MM.1S (cell line): ENCODE measurements at regions not wholly inside any gene's neighbourhood (a gene's known extent, or its start where the extent isn't known, plus 50 kb on each side); places are given as distances from the start of the nearest gene placed in this dataset.

Source experiments
- DNase-seq: peaks from one replicate; pipeline ENCODE4 v3.0.0-alpha.2; 2015
- H2AFZ ChIP-seq: fragments of 300-600 bp; sonication (generic); 2 replicates; pipeline ENCODE4 v1.6.0; 2016; ENCODE audit warnings: antibody characterized with exemption, low read length
- H3F3A ChIP-seq: fragments of 300-600 bp; sonication (generic); 2 replicates; pipeline ENCODE4 v1.6.1; 2016; ENCODE audit warnings: mild to moderate bottlenecking, antibody characterized with exemption, low read length, moderate library complexity, mixed read lengths; ENCODE audit not compliant: insufficient read depth
- H3K27ac ChIP-seq: fragments of 300-600 bp; sonication (generic); 2 replicates; pipeline ENCODE4 v1.5.1; 2016; ENCODE audit warnings: mild to moderate bottlenecking, low read length
- H3K27me3 ChIP-seq: fragments of 300-600 bp; sonication (generic); replicated peaks from 2 replicates; pipeline ENCODE4 v1.6.0; 2016; ENCODE audit warnings: low read length; ENCODE audit not compliant: insufficient read depth
- H3K36me3 ChIP-seq: fragments of 300-600 bp; sonication (generic); replicated peaks from 2 replicates; pipeline ENCODE4 v1.6.1; 2016; ENCODE audit warnings: mild to moderate bottlenecking, low read length, mixed read lengths; ENCODE audit not compliant: insufficient read depth
- H3K4me1 ChIP-seq: fragments of 300-600 bp; sonication (generic); 2 replicates; pipeline ENCODE4 v1.6.1; 2016; ENCODE audit warnings: low read length, mixed read lengths
- H3K4me2 ChIP-seq: fragments of 300-600 bp; sonication (generic); 2 replicates; pipeline ENCODE4 v1.6.0; 2016; ENCODE audit warnings: low read depth, low read length
- H3K4me3 ChIP-seq: fragments of 300-600 bp; sonication (generic); 2 replicates; pipeline ENCODE4 v1.5.1; 2016; ENCODE audit warnings: low read length, mixed read lengths
- H3K79me2 ChIP-seq: fragments of 300-600 bp; sonication (generic); 2 replicates; pipeline ENCODE4 v1.6.1; 2016; ENCODE audit warnings: mixed run types, low read length, mixed read lengths
- H3K9ac ChIP-seq: fragments of 300-600 bp; sonication (generic); 2 replicates; pipeline ENCODE4 v1.6.1; 2016; ENCODE audit warnings: low read length, mixed read lengths
- H3K9me2 ChIP-seq: fragments of 300-600 bp; sonication (generic); replicated peaks from 2 replicates; pipeline ENCODE4 v1.6.1; 2016; ENCODE audit warnings: mild to moderate bottlenecking, low read length, mixed read lengths; ENCODE audit not compliant: insufficient read depth
- H3K9me3 ChIP-seq: fragments of 300-600 bp; sonication (generic); replicated peaks from 2 replicates; pipeline ENCODE4 v1.6.1; 2016; ENCODE audit warnings: mild to moderate bottlenecking, low read length, mixed read lengths; ENCODE audit not compliant: insufficient read depth
- H4K20me1 ChIP-seq: fragments of 300-600 bp; sonication (generic); 2 replicates; pipeline ENCODE4 v1.6.1; 2016; ENCODE audit warnings: mild to moderate bottlenecking, low read length, moderate library complexity, mixed read lengths; ENCODE audit not compliant: insufficient read depth
- EZH2 ChIP-seq: fragments of 300-600 bp; sonication (generic); optimal IDR thresholded peaks from 2 replicates; pipeline ENCODE3; 2017; ENCODE audit warnings: low read depth, mild to moderate bottlenecking, antibody characterized with exemption, low read length, mixed read lengths
- EZH2phosphoT487 ChIP-seq: fragments of 300-600 bp; sonication (generic); IDR thresholded peaks from 2 replicates; pipeline ENCODE4 v1.6.1; 2018; ENCODE audit warnings: antibody characterized with exemption, low read length
- TF ChIP-seq, protein P1 (sequence below): fragments of 300-600 bp; sonication (generic); IDR thresholded peaks from 2 replicates; pipeline ENCODE4 v1.5.1; 2016; ENCODE audit warnings: antibody characterized with exemption, low read length, mixed read lengths

- no peaks in the 10 kb centered on the region for H3K4me1 ChIP-seq
- no peak for TF ChIP-seq EZH2phosphoT487
- TF ChIP-seq EZH2 = no peak
- TF ChIP-seq, protein P1, sequence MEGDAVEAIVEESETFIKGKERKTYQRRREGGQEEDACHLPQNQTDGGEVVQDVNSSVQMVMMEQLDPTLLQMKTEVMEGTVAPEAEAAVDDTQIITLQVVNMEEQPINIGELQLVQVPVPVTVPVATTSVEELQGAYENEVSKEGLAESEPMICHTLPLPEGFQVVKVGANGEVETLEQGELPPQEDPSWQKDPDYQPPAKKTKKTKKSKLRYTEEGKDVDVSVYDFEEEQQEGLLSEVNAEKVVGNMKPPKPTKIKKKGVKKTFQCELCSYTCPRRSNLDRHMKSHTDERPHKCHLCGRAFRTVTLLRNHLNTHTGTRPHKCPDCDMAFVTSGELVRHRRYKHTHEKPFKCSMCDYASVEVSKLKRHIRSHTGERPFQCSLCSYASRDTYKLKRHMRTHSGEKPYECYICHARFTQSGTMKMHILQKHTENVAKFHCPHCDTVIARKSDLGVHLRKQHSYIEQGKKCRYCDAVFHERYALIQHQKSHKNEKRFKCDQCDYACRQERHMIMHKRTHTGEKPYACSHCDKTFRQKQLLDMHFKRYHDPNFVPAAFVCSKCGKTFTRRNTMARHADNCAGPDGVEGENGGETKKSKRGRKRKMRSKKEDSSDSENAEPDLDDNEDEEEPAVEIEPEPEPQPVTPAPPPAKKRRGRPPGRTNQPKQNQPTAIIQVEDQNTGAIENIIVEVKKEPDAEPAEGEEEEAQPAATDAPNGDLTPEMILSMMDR = no peak
- no peaks in the 10 kb centered on the region for H3K79me2 ChIP-seq
- no peak overlapping the region for H3K4me2 ChIP-seq
- H2AFZ ChIP-seq = no peak overlapping the region
- no peak overlapping the region for H3K4me3 ChIP-seq
- no peaks in the 10 kb centered on the region for H4K20me1 ChIP-seq
- H3K9me2 ChIP-seq = no peaks in the 10 kb centered on the region
- no peaks in the 10 kb centered on the region for H3K27me3 ChIP-seq
- no peaks in the 10 kb centered on the region for H3F3A ChIP-seq
- no peaks in the 10 kb centered on the region for H3K9me3 ChIP-seq
- H3K36me3 ChIP-seq = no peaks in the 10 kb centered on the region
- DNase-seq = no peak
- no peak overlapping the region for H3K27ac ChIP-seq
- no peak overlapping the region for H3K9ac ChIP-seq
These were observed 297.0 kb upstream of the KLF4 start for GRCh38 chr9:107786561-107786960.

- Histone ChIP-seq H3K4me1 (no peaks in the 10 kb centered on the region), H3K9me2 (no peaks in the 10 kb centered on the region), H3K4me2 (no peak overlapping the region), H3K4me3 (no peak overlapping the region), H2AFZ (no peak overlapping the region), H3K9me3 (no peaks in the 10 kb centered on the region), H3K27me3 (no peaks in the 10 kb centered on the region), H4K20me1 (no peaks in the 10 kb centered on the region), H3F3A (no peaks in the 10 kb centered on the region), H3K9ac (no peak overlapping the region), H3K27ac (no peak overlapping the region), H3K36me3 (no peaks in the 10 kb centered on the region), H3K79me2 (no peaks in the 10 kb centered on the region)
- TF ChIP-seq, protein P1 = no peak
- no peak for TF ChIP-seq EZH2
- no peak for TF ChIP-seq EZH2phosphoT487
- DNase-seq = no peak
These were observed 294.8 kb upstream of the KLF4 start for GRCh38 chr9:107784235-107784958.

DNA sequence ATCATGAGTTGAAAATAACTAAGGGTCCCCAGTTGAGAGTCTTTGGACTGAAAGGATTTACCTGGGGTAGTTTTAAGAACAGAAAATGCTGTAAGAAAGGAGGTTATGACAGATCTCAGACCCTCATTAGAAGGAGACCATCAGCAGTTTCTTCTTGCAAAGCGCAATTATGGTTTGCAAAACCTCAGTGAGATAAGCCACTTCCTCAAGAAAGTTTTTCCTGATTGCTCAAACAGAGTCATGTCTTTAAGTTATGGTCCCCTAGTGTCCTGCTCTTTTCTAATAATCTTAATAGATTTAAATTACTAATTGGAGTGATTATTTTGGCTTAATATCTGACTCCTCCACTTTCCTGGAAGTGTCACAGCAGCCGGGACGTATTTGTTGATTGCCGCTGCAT, 293.2 kb upstream of the KLF4 start:
- Histone ChIP-seq H3K36me3 (no peaks in the 10 kb centered on the region), H3K4me2 (no peak overlapping the region), H3K27me3 (no peaks in the 10 kb centered on the region), H3K79me2 (no peaks in the 10 kb centered on the region), H2AFZ (no peak overlapping the region), H3K4me1 (no peaks in the 10 kb centered on the region), H3K9me3 (no peaks in the 10 kb centered on the region), H3K9me2 (no peaks in the 10 kb centered on the region), H3F3A (no peaks in the 10 kb centered on the region), H4K20me1 (no peaks in the 10 kb centered on the region), H3K4me3 (no peak overlapping the region), H3K9ac (no peak overlapping the region), H3K27ac (no peak overlapping the region)
- TF ChIP-seq EZH2phosphoT487 (no peak), EZH2 (no peak)
- TF ChIP-seq, protein P1 = no peak
- no peak for DNase-seq
